ENCODE measurements at regions not wholly inside any gene's neighbourhood (a gene's known extent, or its start where the extent isn't known, plus 50 kb on each side); places are given as distances from the start of the nearest gene placed in this dataset.

GRCh38 chr18:25630682-25631081, 278.7 kb upstream of the ZNF521 start:
- no peak for DNase-seq

GRCh38 chr18:25621682-25622081, 269.7 kb upstream of the ZNF521 start:
- no peak for DNase-seq

- DNase-seq, result no peak
These were observed 269.2 kb upstream of the ZNF521 start for GRCh38 chr18:25621144-25621543.

DNA sequence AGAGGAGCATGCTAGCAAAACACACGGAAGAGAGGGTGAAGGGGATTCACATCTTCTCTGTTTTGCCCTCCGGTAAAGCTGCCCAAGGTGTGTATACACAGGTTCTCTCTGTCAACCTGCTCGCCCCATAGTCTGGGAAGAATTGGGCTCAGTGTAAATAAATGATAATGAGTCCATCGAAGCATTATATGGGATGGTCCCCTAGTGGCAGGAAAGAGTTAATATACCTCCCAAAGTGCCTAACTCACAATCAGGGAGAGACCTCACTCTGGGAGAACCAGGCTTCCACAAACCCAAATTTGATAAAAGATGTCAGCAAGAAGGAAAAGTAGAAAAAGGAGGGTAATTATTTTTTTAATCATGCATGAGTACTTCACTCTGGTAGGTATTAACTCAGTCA, 262.2 kb upstream of the ZNF521 start:
- DNase-seq, result no peak

- DNase-seq, result no peak
These were observed 260.5 kb upstream of the ZNF521 start for GRCh38 chr18:25612466-25612865.

GRCh38 chr18:25608091-25608490, 256.1 kb upstream of the ZNF521 start:
- no peak for DNase-seq

DNA sequence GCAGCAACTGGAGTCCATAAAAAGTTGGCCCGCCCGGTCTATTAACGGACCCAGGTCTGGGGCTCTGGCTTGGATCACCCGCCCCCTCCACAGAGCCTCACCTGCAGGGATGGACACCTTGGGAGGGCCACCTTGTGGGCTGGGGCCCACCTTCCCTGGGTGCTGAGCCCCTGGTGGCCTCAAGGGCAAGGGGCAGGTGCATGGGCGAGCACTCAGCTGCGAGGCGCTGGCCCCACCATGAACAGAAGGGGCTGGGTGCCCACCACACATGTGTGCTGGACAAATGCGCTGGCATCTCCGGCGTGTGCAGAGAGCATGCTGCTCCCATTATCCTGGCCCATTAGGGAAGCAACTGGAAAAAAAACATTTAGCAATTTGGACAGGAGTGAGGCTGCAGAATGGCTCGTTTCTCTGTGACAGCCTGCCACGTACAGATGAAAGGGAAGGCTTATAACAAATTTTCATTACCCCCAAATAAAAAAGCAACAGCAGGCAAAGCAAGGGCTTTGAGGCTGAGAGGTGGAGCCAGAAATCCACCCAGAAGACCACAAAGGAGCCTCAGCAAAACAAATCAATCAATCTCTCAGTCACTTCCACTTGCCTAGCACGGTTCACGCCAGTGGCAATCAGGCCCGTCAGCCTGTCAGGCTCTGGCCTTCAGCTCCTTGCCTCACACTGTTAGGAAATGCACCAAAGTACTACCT, 253.1 kb upstream of the ZNF521 start:
- no peak for DNase-seq

DNA sequence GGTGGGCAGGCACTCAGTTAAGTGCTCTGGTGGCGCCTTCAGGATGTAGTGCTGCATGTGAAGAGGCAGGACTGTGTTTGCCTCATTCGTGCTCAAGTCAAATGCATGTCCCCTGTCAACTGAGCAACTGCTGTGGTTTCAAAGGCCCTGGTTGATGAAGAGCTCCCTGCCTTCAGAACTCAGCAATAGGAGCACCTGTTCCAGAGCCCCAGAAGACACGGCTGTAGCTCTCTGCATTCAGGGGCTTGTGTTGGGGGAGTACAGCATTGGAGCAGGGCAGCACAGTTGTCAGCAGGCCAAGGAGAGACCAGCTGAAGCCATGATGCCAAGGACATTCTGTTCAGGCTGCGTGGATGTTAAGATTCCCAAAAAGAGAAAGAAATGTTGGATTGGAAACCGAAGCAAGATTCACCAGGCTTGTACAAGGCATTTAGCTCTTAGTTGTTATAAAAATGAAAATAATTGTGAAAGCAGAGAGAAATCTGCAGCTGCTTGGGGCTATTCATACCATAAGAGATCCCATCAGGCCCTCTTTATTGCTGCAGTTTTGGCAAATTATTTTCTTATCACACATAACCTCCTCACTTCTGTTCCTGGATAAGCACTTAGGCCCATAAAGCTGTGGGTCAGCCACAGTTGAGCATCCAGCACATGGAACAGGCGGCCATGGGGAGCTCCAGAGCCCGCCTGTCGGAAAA, 252.4 kb upstream of the ZNF521 start:
- DNase-seq, result no peak

DNA sequence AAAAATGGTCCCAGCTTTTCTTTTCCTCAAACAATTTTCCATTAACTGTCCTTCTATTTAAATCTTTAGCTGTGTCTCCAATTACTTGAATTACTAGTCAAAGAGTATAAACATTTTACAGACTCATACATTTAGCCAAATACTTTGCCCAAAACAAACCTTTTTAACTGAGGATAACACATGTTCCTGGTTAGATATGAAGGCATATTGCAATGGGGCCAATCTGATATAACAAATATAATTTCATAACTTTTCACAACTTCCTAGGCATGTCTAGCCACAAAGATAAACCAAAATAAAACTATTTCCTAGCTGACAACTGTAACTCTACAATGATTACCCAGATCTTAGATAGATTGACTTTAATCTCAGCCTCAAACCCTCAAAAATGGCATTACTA, 247.5 kb upstream of the ZNF521 start:
- DNase-seq, result no peak

DNA sequence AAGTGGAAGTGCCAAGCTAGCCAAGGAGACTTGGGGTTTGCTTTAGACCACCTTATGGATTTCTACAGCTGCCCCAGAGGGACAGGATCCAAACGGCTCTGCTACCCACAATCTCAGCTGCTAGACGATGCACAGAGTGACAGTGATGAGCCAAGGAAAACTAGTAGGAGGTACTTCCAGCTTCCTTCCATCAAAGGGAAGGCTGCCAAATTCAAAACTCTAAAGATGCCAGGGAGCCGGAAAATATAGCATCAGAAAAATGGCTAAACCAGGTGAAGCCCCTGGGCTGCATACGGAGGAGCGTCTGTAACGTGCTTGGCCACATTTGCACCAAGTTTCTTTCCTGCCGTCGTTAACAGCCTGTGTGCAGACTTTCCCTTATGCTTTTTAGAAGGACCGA, 245.5 kb upstream of the ZNF521 start:
- no peak for DNase-seq

DNA sequence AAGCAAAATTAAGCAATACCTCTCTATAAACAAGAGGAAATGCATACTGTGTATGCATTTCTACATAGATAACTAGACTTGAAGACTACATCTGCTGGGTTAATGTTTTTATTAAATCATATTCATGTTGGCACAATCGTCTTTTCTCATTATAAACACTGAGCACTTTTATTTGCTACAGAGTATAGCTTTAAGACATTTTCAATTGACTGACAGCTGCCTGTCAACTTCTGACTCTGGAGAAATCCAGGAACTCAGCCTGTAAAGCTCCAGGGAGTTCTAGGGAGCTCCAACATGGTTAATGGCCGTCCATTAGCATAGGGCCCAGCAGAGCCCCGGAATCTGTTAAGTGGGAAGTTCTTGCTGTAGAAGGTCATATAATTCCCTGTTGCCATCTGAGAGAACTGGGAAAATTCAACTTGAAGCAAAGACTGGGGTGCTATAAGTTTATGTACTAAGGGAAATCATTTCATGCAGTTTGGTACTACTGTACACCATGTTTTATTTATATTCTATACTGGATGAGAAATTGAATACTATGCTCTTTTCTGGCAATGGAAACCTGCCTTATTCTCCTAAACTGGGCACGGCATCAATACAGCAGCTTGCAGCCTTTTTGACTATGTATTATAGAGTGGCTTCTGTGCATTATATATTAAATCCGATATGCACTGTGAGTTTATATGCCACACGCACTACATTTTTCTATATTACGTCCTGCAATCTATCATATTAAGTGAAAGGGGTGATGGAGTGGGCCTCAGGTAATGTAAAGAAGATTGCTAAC, 243.5 kb upstream of the ZNF521 start:
- DNase-seq, result no peak

- no peak for DNase-seq
These were observed 242.4 kb upstream of the ZNF521 start for GRCh38 chr18:25594351-25594750.

- no peak for DNase-seq
These were observed 240.9 kb upstream of the ZNF521 start for GRCh38 chr18:25592804-25593360.

DNA sequence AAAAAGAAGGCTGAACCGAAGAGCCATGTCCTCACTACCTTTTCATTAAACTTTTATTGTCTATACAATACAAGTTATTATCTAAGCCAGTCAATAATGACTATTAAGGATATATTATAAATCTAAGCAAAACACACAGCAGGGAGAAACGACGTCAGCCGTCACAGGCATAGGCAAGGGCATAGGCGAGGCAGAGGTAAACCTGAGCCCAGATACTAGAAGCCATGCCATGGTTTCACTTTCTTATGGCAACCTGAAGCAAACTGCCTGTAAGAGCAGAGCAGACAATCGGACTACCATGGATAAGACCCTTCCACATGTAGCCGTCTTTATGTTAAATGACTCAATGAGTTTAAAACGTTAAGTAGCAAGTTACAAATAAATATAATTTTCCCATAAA, 238.5 kb upstream of the ZNF521 start:
- DNase-seq, result no peak

DNA sequence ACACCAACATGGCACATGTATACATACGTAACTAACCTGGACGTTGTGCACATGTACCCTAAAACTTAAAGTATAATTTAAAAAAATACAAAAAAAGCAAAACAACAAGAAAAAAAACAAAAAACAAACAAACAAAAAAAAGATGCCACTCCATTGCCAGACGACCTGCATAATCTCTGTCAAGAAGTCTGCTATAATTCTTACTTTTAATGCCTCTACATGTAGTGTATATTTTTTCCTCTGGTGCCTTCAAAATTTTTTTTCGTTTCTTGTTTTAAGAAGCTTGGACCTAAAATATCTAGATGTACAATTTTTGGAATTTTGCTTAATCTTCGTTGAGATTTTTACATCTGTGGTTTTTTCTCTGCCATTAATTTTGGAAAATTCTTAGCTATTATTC, 235.6 kb upstream of the ZNF521 start:
- DNase-seq, result no peak

DNA sequence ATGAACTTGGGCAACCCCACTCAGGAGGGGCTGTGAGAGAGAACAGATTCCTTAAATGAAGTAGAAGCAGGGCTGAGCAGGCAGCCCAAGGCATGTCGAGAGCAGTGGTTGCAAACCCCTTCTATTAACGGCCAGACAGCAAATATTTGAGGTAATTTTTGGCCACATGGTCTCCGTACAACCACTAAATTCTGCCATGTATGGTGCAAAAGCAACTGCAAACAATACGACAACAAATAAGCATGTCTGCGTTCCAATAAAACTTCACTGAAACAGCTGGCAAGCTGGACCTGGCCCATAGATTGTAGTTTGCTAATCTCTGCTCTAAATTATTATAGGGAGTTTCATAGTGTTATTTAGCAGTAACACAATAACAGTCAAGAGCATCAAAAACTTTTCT, 217.0 kb upstream of the ZNF521 start:
- DNase-seq, result no peak

DNA sequence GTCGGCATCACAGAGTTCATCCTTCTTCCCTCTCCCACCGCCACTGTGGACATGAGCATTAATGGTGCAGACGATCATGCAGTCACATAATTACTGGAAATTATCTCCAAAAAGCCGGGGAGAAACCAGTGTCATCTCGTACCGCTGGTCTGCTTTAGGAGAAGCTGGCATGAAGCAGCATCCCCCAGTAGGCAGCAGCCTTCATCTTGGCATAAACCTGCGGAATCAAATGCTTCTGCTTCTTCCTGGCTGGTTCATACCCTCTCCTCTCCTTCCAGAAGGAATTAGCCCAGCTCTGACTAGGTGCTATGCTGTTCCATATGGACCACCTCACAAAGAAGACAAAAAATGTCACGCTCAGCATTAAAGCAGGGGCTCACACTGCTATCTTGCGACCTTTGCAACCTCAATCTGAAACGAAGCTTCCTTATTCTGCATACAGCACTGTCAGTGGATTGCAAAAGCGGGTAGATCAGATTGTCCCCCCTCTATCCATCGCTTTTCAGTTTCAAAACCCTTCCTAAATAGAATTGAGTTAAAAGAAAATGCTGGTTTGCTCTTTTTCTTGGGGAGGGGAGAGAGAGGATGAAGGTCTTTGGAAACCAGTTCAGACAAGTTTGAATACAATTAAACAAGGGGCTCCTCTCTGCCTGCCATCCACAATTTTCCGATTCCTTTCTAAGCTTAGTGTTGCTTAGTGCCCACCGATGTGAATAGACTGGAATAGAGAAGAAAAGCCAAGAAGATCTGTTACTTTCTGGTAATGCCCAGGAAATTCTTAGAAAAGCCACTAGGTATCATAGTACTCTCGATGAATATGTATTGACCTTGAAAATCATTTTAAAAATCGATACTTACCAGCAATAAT, 212.1 kb upstream of the ZNF521 start:
- no peak for DNase-seq

DNA sequence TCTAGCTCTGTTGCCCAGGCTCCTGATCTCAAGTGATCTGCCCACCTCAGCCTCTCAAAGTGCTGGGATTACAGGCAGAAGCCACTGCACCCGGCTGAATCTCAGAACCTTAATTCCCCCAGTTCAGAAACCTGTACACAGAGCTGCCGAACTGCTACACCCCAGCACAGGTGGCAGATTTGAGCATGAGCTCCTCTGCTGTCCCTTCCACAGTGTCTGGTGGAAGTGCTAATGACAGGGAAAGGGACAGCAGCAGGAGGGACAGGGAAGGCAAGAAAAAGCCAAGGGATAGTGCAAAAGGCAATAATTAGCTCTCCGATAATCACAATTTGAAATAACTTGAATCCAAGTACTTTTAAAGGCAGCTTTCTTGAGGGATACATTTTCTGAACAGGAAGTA, 211.4 kb upstream of the ZNF521 start:
- no peak for DNase-seq

DNA sequence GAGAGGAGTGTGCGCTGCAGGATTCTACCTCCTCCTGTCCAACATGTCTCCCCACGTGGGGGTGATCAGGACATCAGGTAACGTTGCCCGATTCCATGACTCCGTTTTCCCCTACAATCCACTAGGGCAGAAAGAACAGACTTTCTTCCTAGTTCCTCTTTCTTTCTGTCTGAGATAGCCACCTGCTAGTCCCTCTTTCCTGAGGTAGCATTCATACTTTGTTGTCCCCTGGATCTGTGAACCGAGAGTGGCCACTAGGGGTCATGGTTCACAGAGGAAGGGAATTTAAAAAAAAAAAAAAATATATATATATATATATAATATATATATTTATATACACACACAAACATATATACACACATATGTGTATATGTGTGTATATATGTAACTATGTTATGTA, 210.0 kb upstream of the ZNF521 start:
- DNase-seq, result no peak

GRCh38 chr18:25560369-25560768, 208.4 kb upstream of the ZNF521 start:
- no peak for DNase-seq

- DNase-seq, result no peak
These were observed 205.0 kb upstream of the ZNF521 start for GRCh38 chr18:25557011-25557410.

DNA sequence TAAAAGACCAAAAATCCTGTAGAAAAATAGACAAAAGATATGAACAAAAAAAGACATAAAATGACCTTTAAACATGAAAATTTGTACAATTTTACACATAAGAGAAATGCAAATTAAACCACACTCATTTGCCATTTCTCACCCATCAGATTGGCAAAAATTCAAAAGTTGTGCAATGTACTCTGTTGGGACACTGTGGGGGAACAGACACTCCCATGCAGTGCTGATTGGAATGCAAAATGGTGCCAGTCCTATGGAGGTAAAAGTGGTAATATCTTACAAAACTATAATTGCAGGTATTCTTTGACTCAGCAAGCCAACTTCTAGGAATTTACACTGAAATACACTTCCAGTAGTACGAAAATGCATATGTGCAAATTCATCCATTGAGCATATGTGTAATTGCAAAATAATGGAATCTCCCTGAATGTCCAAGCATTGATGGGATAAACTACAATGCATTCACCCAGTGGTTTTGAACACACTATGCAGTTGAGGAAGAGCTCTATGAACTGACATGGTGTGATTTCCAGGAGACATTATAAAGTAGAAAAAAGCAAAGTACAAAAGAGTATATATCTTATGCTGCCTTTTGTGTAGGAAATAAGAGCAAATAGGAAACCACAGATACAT, 201.8 kb upstream of the ZNF521 start:
- no peak for DNase-seq

Data from NCI-H187 treated with DMSO at 0.1 percent for 48 hours (cell line).